ENCODE measurements at regions not wholly inside any gene's neighbourhood (a gene's known extent, or its start where the extent isn't known, plus 50 kb on each side); places are given as distances from the start of the nearest gene placed in this dataset.

DNA sequence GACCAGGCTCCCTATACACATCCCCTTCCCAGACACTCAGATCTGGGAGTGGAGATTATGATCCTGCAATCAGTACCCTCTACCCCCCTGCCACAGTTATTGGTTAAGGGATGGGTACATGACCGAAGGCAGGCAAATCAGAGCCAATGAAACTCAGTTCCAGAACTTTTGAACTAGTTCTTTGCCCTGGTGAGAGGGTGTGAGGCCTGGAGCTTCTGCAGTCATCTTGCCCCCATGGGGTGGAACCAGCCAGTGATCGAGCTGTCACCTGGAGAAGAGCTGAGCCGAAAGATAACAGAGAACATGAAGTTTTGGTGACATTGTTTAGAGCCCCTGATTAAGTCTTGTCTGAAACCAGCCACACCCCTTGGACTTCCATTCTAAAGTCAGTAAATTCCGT, 88.2 kb upstream of the DUSP5 start:
- TF ChIP-seq, protein P1, sequence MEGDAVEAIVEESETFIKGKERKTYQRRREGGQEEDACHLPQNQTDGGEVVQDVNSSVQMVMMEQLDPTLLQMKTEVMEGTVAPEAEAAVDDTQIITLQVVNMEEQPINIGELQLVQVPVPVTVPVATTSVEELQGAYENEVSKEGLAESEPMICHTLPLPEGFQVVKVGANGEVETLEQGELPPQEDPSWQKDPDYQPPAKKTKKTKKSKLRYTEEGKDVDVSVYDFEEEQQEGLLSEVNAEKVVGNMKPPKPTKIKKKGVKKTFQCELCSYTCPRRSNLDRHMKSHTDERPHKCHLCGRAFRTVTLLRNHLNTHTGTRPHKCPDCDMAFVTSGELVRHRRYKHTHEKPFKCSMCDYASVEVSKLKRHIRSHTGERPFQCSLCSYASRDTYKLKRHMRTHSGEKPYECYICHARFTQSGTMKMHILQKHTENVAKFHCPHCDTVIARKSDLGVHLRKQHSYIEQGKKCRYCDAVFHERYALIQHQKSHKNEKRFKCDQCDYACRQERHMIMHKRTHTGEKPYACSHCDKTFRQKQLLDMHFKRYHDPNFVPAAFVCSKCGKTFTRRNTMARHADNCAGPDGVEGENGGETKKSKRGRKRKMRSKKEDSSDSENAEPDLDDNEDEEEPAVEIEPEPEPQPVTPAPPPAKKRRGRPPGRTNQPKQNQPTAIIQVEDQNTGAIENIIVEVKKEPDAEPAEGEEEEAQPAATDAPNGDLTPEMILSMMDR (IDR thresholded peaks at IDR 0.05; ENCODE audit: unreplicated experiment in 3 of 3), result no peak
- Mint-ChIP-seq H3K27ac (peak overlapping the region in 1 of 3 experiments; percentile 86), H3K9me3 (no peaks in the 10 kb centered on the region), H3K36me3 (ENCODE audit: low read depth) (no peaks in the 10 kb centered on the region), H3K4me3 (no peak overlapping the region), H3K27me3 (ENCODE audit: low read depth) (peaks cover 15% of the 10 kb centered on the region), H3K4me1 (peaks cover 48% of the 10 kb centered on the region)

DNA sequence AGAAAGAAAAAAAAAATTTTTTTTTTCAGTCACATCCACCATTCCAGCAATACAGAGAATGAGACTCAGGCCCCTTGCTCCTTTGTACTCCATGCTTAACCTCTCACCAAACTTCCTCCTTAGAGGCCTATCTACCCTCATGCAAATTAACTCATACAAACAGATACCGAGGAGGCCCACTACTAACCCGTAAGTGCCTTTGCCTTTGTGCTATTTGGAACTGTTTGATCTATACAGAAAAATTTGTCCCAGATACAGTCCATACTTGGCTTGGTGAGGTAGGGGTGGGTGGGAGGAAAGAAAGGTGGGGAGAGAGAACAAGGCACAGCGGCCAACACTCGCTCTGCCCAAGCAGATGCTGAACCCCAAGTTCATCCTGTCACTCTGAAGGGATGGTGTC, 87.8 kb upstream of the DUSP5 start:
- H3K9me3 Mint-ChIP-seq, result no peaks in the 10 kb centered on the region
- H3K4me1 Mint-ChIP-seq, result peaks cover 49% of the 10 kb centered on the region
- H3K27ac Mint-ChIP-seq, result peak overlapping the region in 2 of 3 experiments; percentile 25 to 86
- H3K36me3 Mint-ChIP-seq (ENCODE audit: low read depth), result no peaks in the 10 kb centered on the region
- H3K27me3 Mint-ChIP-seq (ENCODE audit: low read depth), result peaks cover 15% of the 10 kb centered on the region
- TF ChIP-seq, protein P1 (IDR thresholded peaks at IDR 0.05; ENCODE audit: unreplicated experiment in 3 of 3), result no peak
- no peak overlapping the region for H3K4me3 Mint-ChIP-seq

DNA sequence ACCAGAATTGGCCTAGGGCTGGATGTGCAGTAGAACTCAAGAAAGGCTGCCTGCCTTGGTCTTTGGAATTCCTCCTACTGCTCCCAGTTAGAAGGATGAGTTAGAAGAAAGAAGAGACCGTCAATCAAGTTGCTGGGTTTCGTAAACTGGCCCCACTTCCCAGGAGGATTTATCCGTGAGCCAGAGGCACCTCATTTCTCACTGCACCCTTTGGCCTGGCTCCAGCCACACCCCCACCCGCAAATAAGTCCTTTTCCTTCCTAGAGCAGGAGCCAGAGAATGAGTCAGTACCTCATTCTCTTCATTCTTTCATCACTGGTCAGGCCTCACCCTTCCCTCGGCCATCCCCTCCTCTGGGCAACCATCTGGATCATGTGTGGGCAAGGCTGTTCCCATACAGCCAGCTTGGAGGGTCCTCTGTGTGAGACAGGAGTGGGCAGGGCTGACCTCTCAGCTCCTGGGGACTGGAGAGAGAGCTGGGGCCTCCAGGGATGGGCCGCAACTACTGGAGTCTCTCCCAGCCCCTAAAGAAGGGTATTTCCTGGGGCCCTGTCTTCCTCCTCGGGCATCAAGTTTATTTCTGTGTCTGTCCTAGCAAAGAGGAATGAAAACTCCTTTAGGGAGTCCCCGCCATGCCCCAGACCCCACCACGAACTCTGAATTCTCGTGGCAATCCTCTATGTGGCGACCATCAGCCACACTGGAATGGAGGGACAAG, 87.2 kb upstream of the DUSP5 start:
- TF ChIP-seq, protein P1 (IDR thresholded peaks at IDR 0.05; ENCODE audit: unreplicated experiment in 3 of 3), result no peak
- Mint-ChIP-seq H3K27ac (peak overlapping the region; percentile 25 to 86 (median 82)), H3K9me3 (no peaks in the 10 kb centered on the region), H3K4me3 (peak overlapping the region in 1 of 3 experiments; percentile 51), H3K36me3 (ENCODE audit: low read depth) (no peaks in the 10 kb centered on the region), H3K4me1 (peaks cover 49% of the 10 kb centered on the region), H3K27me3 (ENCODE audit: low read depth) (peaks cover 15% of the 10 kb centered on the region)

DNA sequence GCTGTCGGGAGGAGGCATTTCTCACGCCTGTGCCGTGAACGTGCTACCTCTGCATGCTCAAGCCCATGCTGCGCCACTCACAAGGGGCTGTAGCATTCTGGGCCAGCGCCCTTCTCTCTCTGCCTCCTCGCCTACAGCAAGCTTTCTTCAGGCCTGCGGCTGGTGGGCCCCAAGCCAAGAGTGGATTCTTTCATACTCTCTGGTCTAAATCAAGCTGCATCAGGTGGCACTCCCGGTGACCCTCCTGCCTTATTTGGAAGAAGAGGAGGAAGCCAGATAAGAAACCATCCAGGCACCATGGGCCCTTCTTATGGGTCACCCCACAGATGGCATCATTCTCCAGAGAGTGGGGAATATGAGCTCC, 86.7 kb upstream of the DUSP5 start:
- Mint-ChIP-seq H3K4me3 (peak overlapping the region in 1 of 3 experiments; percentile 51), H3K36me3 (ENCODE audit: low read depth) (no peaks in the 10 kb centered on the region), H3K9me3 (no peaks in the 10 kb centered on the region), H3K27me3 (ENCODE audit: low read depth) (peaks cover 15% of the 10 kb centered on the region), H3K4me1 (peaks cover 49% of the 10 kb centered on the region), H3K27ac (peak overlapping the region in 2 of 3 experiments; percentile 80 to 86)
- TF ChIP-seq, protein P1 (IDR thresholded peaks at IDR 0.05; ENCODE audit: unreplicated experiment in 3 of 3), result no peak

DNA sequence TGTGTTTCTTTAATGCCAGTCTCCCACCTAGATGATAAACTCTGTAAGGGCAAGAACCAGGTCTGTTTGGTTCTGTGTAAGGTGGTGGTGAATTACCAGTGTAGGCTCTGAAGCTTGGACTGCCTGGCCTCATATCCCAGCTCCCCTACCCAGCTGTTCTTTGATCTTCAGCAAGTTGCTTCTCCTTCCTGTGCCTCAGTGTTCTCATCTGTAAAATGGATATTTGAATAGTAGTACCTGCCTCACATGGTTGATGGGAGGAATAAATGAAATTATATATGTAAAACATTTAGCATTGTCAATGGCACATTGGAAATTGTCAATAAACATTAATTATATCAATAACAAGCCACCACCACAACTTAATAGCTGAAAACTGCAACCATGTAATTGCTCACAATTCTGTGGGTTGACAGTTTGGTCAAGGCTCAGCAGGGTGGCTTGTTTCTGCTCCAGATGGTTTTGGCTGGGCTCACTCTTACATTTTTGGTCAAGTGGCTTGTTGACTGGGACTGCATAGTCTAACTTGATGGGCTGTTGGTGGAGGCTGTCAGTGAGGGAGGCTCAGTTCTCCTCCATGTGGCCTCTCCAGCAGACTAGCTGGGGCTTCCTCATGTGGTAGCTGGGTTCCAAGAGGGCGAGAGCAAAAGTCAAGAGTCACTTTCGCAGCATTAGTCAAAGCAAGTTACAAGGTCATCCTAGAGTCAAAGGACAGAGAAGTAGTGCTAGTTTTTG, 84.5 kb upstream of the DUSP5 start:
- no peak overlapping the region for H3K4me3 Mint-ChIP-seq
- peaks cover 39% of the 10 kb centered on the region for H3K4me1 Mint-ChIP-seq
- H3K27me3 Mint-ChIP-seq (ENCODE audit: low read depth), result peaks cover 9% of the 10 kb centered on the region
- H3K36me3 Mint-ChIP-seq (ENCODE audit: low read depth), result no peaks in the 10 kb centered on the region
- TF ChIP-seq, protein P1 (IDR thresholded peaks at IDR 0.05; ENCODE audit: unreplicated experiment in 3 of 3), result no peak
- H3K27ac Mint-ChIP-seq, result no peak overlapping the region
- H3K9me3 Mint-ChIP-seq, result no peaks in the 10 kb centered on the region

All from nephron (organoid).